B cell (primary cell): ENCODE measurements at regions not wholly inside any gene's neighbourhood (a gene's known extent, or its start where the extent isn't known, plus 50 kb on each side); places are given as distances from the start of the nearest gene placed in this dataset.

Experiments used
- CTCF ChIP-seq: fragments of 200-600 bp; IDR thresholded peaks from one replicate; pipeline ENCODE4 v1.8.0; 2022; ENCODE audit warnings: antibody characterized with exemption, mild to moderate bottlenecking
- EZH2 ChIP-seq: IDR thresholded peaks from 2 replicates; pipeline ENCODE4 v1.6.1; 2012; ENCODE audit warnings: borderline replicate concordance, low read depth, mild to moderate bottlenecking, moderate library complexity, low read length; ENCODE audit not compliant: insufficient read depth, poor library complexity, severe bottlenecking

- TF ChIP-seq EZH2 (no peak), CTCF (no peak)
These were observed 661.4 kb downstream of the EPHA7 start for GRCh38 chr6:92757925-92758324.
